ENCODE measurements at regions not wholly inside any gene's neighbourhood (a gene's known extent, or its start where the extent isn't known, plus 50 kb on each side); places are given as distances from the start of the nearest gene placed in this dataset.
"Not testable (repeated sequence)": the region's sequence is repeated elsewhere in the genome, so short reads cannot be mapped to it uniquely, and the experiment has no call there.

DNA sequence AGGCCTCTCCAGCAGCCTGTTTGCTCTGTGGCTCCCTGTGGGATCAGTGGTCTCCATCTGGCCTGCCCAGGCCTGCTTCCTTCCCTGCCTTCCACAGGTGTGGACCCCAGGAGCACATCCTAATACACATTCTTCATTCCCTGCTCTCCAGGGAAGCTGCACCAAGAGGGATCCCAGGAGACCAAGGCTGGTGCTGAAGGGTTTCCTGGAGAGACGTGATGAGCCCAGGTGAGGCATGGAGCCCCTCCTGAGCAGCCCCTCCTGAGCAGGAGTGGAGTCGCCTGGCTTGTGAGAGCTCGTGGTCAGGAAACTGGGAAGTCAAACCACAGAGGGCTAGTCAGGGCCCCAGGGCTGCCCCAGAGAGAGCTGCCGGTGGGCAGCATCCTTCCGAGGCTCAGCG lies 561.4 kb downstream of the MATN1 start:
- intact Hi-C loops (cut with DNase I), result no loop called here
- no peaks in the 10 kb centered on the region for H3K27me3 ChIP-seq
- no peak for DNase-seq

GRCh38 chr1:30160999-30161689 lies 562.2 kb downstream of the MATN1 start:
- DNase-seq, result no peak
- H3K27ac ChIP-seq, result no peak overlapping the region
- H3K4me3 ChIP-seq (replicated peaks in 1 of 3), result no peak overlapping the region
- no peaks in the 10 kb centered on the region for H3K9me3 ChIP-seq
- 84 to 85% methylated on average over 12 of the region's 12 CpGs for WGBS, 2 donors
- H3K27me3 ChIP-seq, result no peaks in the 10 kb centered on the region
- intact Hi-C loops (cut with DNase I), result no loop called here
- TF ChIP-seq CTCF (IDR thresholded peaks at IDR 0.05), result no peak
- no peak for TF ChIP-seq POLR2A (IDR thresholded peaks at IDR 0.05)
- H3K4me1 ChIP-seq, result no peaks in the 10 kb centered on the region
- H3K36me3 ChIP-seq, result no peaks in the 10 kb centered on the region

More for the DNA sequence above, 561.4 kb downstream of the MATN1 start:
- Histone ChIP-seq H3K9me3 (no peaks in the 10 kb centered on the region), H3K27ac (no peak overlapping the region), H3K4me3 (replicated peaks in 1 of 3) (no peak overlapping the region), H3K36me3 (no peaks in the 10 kb centered on the region), H3K4me1 (no peaks in the 10 kb centered on the region)
- WGBS, 2 donors, result 56 to 63% methylated on average over 6 of the region's 6 CpGs
- TF ChIP-seq POLR2A (IDR thresholded peaks at IDR 0.05), result no peak
- TF ChIP-seq CTCF (IDR thresholded peaks at IDR 0.05), result no peak

DNA sequence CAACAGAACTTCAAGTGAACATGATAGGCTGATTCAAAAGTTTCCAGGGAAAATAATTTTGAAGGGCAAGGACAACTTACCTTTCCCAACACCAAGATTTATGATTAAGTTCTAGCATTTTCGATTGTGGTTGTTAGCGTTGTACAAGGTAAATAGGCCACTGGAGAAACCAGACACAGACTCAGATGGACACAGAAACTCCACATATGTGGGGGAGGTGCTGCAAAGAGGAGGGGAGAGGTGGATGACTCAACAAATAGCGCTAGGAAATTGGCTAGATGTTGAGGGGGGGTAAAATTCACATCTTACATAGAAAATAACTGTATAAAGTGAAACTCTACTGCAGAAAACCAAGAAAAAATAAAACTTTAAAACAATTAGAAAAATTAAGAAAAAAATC lies 564.4 kb downstream of the MATN1 start:
- Histone ChIP-seq H3K27ac (no peak overlapping the region), H3K9me3 (no peaks in the 10 kb centered on the region), H3K36me3 (no peaks in the 10 kb centered on the region), H3K27me3 (no peaks in the 10 kb centered on the region), H3K4me3 (replicated peaks in 1 of 3) (no peak overlapping the region), H3K4me1 (no peaks in the 10 kb centered on the region)
- 62 to 66% methylated on average over 3 of the region's 3 CpGs for WGBS, 2 donors
- TF ChIP-seq POLR2A (IDR thresholded peaks at IDR 0.05) (no peak), CTCF (IDR thresholded peaks at IDR 0.05) (no peak)
- DNase-seq, result no peak
- intact Hi-C loops (cut with DNase I), result no loop called here

DNA sequence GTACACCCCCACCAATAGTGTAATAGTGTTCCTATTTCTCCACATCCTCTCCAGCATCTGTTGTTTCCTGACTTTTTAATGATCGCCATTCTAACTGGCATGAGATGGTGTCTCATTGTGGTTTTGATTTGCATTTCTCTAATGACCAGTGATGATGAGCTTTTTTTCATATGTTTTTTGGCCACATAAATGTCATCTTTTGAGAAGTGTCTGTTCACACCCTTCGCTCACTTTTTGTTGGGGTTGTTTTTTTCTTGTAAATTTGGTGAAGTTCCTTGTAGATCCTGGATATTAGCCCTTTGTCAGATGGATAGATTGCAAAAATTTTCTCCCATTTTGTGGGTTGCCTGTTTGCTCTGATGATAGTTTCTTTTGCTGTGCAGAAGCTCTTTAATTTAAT lies 567.7 kb downstream of the MATN1 start:
- H3K27me3 ChIP-seq; H3K9me3 ChIP-seq; H3K4me3 ChIP-seq (replicated peaks in 1 of 3); H3K27ac ChIP-seq; H3K36me3 ChIP-seq; DNase-seq; H3K4me1 ChIP-seq; intact Hi-C loops (cut with DNase I): not testable (repeated sequence)
- WGBS, 2 donors, result 73 to 98% methylated on average over 2 of the region's 2 CpGs

GRCh38 chr1:30155253-30155652 lies 568.1 kb downstream of the MATN1 start:
- intact Hi-C loops (cut with DNase I); H3K36me3 ChIP-seq; H3K27ac ChIP-seq; DNase-seq; H3K9me3 ChIP-seq; H3K27me3 ChIP-seq; H3K4me1 ChIP-seq; H3K4me3 ChIP-seq (replicated peaks in 1 of 3): not testable (repeated sequence)
- 84 to 87% methylated on average over 3 of the region's 3 CpGs for WGBS, 2 donors

GRCh38 chr1:30153743-30154449 lies 569.5 kb downstream of the MATN1 start:
- no peak for TF ChIP-seq CTCF (IDR thresholded peaks at IDR 0.05)
- no peak for TF ChIP-seq POLR2A (IDR thresholded peaks at IDR 0.05)
- no peak for DNase-seq
- Histone ChIP-seq H3K4me3 (replicated peaks in 1 of 3) (no peak overlapping the region), H3K4me1 (no peaks in the 10 kb centered on the region), H3K27me3 (no peaks in the 10 kb centered on the region), H3K27ac (no peak overlapping the region), H3K9me3 (no peaks in the 10 kb centered on the region), H3K36me3 (no peaks in the 10 kb centered on the region)
- intact Hi-C loops (cut with DNase I), result no loop called here
- WGBS, 2 donors, result 59 to 65% methylated on average over 4 of the region's 4 CpGs

Measured in thyroid gland (tissue), 4 donors.